Fibroblast of peridontal ligament (primary cell): ENCODE measurements at regions not wholly inside any gene's neighbourhood (a gene's known extent, or its start where the extent isn't known, plus 50 kb on each side); places are given as distances from the start of the nearest gene placed in this dataset.

ENCODE experiments used
- DNase-seq: peaks from one replicate; pipeline ENCODE4 v3.0.0-alpha.2; 2010; ENCODE audit errors: extremely low read depth

DNA sequence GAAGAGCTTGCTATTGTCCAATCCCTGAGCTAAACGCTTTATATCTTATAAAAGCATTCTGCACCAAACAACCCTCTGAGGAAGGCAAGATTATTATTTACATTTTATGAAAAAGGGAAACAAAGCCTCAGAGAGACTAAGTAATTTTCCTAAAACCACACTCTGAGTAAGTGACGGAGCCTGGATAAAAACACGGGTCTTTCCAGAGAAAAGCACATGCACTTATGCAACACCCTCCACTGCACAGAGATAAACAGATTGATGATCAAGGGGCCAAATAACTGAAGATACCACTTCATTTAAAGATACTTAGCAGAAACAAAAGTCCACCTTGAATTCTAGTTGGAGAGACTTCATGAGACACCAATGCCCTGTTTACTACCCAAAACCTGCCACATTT is 214.7 kb upstream of the PDE10A start:
- DNase-seq = no peak

DNA sequence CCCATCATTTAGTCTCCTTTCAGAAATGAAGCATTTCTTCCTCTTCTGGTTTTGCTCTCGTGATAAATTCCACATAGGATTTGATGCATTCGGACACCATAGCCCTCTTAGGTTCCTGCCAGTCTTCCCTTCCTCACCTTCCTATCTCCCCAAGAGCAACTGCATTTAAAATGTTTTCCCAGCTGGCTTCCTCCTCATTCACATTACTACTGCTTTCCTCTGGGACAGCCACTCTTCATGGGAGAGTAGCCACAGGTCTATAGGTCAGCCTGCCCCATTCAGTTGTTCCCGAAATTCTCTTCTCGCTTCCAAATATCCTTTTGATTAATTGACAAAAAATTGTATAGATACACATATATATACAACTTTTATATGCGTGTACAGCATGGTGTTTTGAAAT is 214.2 kb upstream of the PDE10A start:
- DNase-seq = no peak

DNA sequence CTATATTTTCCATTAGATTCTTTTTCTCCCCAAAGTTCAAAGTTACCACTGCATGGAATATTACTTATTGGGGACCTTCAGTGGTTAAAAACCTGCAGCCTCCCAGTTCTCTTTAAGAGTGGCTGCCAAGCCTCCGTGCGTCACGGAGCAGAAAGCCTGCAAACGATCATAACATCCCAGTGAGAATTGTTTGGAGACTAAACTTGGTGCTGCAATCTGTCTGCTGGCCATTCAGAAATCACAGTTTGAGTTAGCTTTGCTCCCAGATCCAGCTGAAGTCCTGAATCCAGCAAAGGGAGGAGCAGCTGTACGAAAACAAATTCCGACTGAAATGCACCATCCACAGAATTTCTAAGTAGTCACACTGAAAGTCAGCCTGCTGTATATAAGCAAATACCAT is 213.5 kb upstream of the PDE10A start:
- peak; percentile 18 for DNase-seq

DNA sequence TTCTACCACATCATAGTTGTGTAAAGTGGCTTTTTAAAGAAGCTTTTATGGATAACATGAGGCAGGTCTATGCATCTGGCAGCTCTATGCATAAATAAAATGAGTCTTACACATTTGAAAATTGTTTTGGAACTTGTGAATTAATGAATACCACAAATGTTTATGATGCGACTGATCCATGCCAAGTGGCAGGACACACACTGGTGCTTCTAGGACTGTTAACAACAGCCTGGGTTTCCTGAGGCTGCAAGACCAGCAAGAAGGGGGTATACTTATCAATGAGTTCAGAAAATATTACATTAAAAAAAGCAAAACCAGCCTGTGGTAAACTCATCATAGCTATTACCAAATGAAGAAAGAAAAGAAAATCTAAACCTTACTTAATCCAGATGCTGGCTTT is 212.9 kb upstream of the PDE10A start:
- no peak for DNase-seq

DNA sequence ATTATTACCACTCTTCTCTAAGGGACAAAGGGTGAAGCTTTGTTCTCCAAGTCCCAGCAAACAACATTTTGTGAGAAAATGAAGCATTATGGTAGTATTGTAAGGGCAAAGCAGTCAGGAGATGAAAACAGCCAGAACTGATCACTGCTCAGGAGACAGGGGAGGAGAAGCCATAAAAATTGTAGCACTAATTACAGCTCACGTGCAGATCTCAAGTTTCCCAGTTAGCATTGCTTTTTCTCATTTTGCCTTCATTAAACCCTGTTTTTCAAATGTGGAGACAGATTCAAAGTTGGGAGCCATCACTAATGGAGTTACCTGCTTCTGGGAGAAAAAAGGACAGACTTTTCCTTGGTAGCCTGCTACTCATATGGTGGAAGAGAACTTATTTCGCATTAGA is 210.9 kb upstream of the PDE10A start:
- DNase-seq = no peak

DNA sequence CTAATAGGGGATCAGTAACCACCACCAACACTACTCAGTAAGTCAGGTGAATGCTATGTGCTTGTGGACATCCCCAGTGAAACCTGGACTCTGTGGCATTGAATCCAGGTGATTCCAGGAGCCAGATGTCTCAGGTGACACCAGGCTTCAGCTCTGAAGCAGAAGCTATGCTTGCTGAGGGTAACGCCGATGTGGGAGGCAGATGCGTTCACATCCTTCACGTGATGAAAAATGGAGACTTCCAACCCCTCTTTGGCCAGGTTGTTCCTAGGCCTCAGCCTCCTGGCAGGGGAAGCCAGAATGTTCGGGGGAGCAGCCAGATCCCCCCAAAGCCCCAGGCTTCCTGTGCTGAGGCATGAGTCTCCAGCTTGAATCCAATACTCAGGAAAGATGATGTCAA is 209.8 kb upstream of the PDE10A start:
- DNase-seq = no peak

DNA sequence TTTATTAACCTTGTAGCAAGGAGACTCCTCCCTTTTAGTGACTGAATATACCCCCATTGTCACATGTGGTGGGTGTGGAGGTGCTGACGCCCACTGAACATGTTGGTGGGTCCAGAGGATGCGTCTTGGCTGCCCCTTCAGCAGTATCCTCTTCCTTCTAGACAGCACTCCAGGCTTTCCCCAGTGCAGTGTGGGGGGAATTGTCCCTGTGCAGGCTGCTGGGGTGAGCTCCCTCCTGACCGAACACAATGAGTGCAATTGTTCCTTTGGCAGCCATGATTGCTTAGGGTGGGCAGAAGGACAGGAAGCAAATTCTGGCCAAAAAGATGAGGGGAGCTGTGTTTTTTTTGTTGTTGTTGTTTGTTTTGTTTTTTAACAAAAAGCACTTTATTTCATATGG is 209.3 kb upstream of the PDE10A start:
- DNase-seq = no peak

DNA sequence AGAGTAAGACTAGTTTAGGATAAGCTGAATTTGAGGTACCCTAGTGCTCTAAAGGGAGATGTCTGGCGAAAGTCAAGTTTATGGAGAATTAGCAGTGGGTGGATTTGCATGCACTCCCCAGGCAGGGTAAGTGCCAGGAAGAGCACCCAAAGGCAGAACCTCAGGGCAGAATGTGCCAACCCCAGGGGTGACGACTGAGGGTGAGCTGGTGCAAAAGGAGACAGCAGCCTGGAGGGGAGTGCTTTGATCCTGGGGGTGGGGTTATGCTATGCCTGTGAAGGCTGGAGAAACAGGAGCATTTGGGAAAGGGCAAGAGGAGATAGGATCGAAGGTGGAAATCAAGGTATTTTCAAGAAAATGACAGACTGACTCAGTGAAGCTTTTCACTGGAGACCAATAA is 208.5 kb upstream of the PDE10A start:
- no peak for DNase-seq

DNA sequence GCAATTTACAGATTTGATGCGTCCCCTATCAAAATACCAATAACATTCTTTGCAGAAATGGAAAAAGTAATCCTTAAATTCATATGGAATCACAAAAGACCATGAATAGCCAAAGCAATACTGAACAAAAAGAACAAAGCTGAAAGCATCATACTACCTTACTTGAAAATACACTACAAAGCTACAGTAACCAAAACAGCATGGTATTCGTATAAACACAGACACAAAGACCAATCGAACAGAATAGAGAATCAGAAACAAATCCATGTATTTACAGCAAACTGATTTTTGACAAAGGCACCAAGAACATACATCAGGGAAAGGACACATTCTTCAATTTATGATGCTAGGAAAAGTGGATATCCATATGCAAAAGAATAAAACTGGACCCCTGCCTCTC is 206.5 kb upstream of the PDE10A start:
- no peak for DNase-seq

DNA sequence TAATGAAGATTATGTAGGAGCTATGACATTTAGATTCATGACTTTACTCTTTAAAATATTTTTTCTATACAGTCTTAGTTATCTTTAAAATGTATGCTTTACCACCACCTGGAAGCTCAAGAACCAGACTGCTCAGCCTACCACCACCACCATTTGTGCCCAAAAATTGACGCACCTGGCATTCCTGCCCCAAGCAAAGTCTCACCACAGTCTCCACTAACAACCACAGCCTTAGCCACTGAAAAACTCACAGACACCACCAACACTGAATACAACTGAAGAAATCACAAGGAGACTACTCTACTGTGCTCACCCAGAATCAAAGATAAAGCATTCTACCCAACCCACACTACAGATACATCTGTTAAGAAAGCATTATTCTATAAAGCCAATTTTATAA is 201.9 kb upstream of the PDE10A start:
- no peak for DNase-seq

DNA sequence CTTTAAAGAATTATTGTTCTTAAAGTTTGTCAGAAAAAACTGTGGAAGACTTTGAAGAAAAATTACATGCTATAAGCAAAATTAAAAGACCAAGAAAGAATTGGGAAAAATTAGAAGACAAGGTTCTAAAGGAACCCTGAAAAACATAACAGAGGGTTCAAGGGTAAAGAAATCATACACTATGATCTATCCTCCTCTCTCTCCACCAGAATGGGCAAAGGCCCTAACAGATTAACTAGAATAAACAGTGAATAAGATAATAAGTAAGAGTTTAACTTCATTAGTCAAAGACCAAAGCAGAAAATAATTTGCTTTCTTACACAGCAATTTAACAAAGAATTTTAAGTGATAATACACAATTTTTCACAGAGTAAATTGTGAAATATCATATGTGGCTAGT is 201.2 kb upstream of the PDE10A start:
- no peak for DNase-seq

DNA sequence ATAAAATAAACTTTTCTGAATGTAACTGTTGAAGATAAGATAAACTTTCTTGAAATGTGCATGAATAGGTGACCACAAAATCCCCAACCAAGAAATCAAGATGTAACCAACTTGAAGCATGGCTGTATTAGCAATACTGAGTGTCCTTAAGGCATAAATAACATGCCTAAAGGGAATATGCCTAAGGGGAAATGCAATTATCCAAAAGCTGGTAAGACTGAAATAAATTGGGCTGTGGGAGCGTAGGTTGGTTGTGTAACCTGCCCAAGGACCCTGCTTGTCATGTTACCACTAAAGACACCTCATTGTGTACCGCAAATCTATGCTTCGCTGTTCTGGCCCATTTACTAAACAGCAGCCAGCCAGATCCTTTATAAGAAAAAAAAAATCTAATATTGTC is 200.8 kb upstream of the PDE10A start:
- no peak for DNase-seq

DNA sequence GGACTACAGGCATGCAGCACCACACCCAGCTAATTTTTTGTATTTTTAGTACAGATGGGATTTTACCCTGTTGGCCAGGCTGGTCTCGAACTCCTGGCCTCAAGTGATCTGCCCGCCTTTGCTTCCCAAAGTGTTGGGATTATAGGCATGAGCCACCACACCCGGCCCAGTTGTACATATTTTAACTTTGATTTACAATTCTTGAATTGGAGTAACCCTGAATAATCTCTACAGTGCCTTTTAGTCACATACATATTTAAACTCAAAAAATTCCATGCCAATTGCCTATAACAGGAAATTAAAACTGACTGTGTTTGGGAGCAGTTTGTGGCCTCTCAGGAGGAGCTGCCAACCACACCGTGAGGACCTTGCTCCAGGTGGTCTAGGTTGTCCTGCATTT is 199.8 kb upstream of the PDE10A start:
- DNase-seq = no peak

DNA sequence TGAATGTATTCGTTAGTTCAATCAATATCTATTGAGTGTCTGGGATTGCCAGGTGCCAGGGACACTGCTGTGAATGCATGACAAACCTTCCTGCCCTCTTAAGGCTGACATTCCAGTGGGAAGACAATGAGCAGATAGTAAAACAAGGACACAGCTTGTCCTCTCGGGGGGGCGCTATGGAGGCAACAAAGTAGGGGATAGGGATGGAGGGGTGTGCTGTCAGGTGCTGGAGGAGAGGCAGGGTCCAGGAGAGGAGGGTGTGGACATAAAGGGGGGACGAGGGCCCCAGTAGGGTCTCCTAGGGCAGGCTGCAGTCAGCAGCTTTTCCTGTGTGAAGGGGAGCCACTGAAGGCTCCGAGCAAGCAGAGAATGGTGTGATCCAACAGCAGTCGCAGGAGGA is 198.2 kb upstream of the PDE10A start:
- no peak for DNase-seq

DNA sequence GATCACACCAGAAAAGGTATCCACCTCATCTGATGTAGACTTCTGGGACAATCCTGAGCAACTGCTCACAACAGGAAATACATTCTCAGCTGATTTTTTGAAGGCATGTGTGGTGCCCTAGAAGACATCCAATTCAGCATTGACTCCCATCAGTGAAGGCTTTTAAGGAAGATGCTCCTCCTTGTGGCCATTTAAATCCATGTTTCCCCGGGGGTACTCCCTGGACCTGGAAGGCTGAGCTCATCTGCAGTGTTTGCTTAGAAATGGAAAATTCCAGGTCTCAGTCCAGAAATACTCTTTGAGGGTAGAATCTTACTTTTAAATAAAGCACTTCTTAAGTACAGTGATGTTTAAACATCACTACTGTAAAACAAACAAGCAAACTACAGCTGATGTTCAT is 195.5 kb upstream of the PDE10A start:
- DNase-seq = no peak

DNA sequence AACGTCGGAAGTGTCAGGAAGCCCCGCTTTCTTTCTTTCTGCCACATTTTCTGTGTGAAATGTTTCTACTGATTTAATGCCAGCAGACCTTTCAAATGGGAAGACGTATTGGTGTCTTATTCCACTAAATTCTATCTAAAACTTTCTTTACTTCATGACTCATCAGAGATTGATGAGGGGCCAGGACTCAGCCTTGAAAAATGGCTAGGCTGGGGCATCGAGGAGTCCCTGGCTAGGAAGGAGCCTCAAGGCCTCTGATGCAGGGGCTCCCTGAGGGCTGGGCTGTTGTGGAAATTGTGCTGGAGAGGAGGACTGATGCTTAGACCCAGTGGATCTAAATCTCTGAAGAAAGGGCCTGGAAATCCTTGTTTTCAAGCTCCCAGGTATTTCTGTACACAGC is 192.8 kb upstream of the PDE10A start:
- no peak for DNase-seq

DNA sequence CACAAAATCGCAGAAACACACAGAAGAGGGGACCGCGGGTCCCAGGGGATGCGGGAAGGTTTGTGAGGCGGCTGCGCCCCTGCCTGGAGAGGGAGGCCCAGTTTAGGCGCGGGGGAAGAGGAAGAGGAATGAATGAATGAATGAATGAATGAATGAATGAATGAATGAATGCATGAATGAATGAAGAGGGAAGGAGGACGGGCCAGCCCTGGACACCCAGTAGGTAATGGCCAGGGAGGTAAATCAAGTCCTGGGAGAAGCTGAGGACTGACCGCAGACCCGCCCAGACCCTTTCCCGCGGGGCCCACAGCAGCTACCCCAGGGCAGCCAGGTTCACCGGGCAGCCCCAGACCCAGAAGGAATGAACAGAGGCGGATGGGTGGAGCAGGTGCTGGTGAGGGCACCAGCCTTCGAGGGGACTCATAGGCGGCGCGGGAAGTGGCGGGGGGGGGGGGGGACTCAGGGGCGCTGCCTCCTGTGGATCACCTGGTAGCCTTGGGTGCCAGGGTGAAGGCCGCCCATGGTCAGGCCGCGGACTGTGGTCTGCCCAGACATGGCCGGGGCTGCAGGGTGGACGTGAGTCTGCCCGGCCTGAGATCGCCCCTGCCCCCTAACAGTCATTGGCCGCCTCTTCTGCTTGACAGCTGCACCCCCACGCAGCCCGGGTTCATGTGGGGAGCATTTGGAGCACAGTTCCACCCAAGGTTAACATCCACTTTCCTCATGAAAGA is 192.0 kb upstream of the PDE10A start:
- DNase-seq = no peak

DNA sequence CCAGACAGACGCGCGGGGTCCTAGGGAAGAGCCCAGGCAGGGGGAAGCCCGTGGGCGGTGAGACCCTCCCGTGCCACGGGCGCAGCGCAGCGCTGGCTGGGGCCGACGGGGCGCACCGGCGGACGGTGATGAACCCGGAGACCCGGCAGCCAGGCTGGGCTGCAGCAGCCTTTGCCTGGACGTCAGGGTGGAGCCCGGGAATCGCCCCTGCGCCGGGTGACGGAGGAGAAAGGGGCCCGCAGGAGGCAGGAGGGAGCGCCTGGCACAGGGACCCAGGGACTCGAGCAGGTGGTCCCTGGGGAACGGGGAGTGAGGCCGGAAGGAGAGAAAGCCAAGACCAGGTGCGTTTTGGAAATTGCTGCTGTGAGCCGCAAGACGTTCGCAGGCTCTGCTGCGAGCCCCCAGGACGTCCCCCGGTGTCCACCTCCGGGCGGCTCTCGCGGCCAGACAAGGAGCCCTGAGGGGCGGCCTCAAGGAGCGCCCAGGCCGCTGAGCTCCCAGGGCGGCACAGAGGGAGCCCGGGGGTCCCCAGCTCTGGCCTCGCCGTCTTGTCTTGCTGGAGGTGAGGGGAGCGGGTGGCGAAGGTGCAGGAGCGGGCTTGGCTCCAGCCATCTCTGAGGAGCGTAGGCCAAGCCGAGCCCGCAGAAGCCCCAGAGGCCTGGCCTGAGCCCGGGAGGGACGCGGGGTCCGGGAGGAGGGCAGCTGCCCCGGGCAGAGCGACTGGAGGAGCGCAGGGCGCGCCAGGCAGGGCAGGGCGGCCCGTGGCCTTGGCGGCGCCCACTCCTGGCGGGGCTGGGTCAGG is 191.2 kb upstream of the PDE10A start:
- no peak for DNase-seq

DNA sequence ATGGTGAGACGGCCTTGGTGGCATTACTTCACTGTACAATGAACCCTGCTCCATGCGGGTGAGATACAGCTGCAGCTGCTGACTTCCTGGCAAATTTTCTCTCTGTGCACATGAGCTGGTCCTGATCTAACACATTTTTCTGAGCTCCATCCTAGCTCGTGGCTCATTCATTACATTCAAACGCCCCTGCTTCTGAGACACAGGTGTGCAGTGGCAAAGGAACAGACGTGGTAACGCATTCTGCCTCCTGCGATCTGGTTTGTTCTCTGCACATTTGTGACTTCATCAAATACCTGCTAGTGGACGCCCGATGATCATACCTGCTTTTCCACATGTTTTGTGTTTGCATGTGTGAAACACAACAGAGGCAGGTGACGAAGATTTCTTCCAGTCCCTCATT is 189.6 kb upstream of the PDE10A start:
- no peak for DNase-seq

DNA sequence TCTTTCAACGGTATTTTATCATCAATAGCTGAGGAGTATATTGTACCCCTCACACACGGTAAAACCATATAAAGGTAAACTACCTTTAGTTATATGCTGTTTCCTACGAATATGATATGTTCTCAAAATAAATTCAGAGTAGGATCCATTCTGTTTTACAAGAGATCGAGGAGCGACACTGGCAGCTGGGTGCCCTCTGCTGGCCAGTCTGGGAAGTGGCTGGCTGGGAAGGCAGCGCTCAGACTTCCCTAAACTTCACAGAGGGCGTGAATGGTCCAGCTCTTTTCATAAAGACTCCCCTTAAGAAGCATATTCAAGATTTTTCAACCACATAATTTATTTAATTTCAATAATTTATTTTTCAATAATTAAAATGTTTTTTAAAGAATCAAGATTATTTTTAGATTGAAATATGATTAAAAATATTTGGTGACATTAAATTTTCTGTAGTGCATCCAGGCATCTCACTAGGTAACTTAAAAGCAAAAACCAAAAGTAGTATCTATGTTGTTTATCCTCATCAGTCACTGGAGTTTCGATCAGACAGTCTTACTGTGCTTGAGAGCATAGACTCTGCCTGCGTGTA is 187.5 kb upstream of the PDE10A start:
- peak; percentile 32 for DNase-seq

DNA sequence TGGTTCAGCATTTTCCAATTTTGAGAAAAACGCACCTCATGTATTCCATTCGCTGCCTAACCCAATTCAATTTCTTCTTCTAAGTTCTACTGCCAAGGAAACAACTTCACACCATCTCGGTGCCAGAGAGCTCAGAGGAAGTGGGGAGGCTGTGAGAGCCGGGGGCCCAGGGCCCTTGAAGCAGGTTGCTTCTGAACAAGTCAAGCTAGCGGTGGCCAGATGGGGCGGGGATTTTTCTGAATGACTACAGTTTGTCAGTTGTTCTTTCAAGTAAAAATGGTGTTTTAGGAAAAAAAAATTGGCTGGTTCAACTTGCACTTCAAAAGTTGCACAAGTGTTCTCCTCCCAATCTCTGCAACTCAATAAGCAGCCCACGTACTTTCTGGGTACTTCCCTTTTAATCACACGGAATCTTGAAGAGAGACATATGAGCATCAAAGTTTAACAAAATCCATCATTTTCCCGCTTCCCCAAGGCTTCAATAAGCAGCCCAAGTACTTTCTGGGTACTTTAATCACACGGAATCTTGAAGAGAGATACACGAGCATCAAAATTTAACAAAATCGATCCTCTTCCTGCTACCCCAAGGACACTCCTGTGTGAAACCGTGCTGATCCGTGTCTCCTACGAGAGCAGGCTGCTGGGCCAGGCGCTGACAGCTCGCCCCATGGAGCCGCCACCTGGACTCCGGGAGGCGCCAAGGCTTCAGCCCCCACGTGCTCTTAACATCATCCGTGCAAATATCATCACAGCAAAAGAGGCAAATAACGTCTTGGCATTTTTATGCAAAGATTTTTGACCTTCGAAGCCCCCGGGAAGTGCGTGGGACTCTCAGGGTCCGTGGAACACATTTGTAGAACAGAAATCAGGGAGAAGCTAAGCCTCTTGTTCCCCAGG is 186.7 kb upstream of the PDE10A start:
- DNase-seq = no peak

DNA sequence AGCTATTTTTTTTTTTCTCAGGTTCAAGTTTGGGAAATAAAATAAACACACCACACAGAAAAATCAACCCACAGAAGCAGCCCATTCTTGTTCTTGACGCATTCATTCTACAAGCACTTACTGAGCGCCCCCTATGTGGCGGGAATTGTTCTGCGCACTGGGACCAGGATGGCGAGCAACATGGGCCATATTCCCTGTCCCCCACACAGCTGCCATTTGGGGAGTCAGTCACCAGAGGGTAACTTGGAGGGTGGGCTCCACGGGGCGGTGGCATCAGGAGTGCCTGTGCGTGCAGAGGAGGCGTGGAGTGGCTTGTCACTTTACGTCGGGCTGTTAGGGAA is 185.0 kb upstream of the PDE10A start:
- DNase-seq = no peak
